ENCODE measurements at regions not wholly inside any gene's neighbourhood (a gene's known extent, or its start where the extent isn't known, plus 50 kb on each side); places are given as distances from the start of the nearest gene placed in this dataset.

GRCh38 chr13:87868731-87869130, 197.6 kb downstream of the SLITRK5 start:
- TF ChIP-seq CTCF (IDR thresholded peaks at IDR 0.05; ENCODE audit: insufficient read depth, low read length) (no peak), SPI1 (IDR thresholded peaks at IDR 0.05; ENCODE audit: borderline replicate concordance, low read depth) (no peak), REST (IDR thresholded peaks at IDR 0.05; ENCODE audit: insufficient replicate concordance, low read depth) (no peak), GABPA (IDR thresholded peaks at IDR 0.05; ENCODE audit: low read depth) (no peak), POLR2AphosphoS5 (IDR thresholded peaks at IDR 0.05; ENCODE audit: low read depth) (no peak)
- H3K27ac ChIP-seq (replicated peaks), result no peak overlapping the region
- no peak for DNase-seq (ENCODE audit: low read depth in 1 of 2, low spot score in 1 of 2)
- no peaks in the 10 kb centered on the region for H3K27me3 ChIP-seq (ENCODE audit: insufficient read depth, poor library complexity, severe bottlenecking)
- H3K4me3 ChIP-seq (replicated peaks; ENCODE audit: insufficient read depth, low read length), result no peak overlapping the region

GRCh38 chr13:87872813-87873212, 201.6 kb downstream of the SLITRK5 start:
- Histone ChIP-seq H3K27ac (replicated peaks) (no peak overlapping the region), H3K4me3 (replicated peaks; ENCODE audit: insufficient read depth, low read length) (no peak overlapping the region), H3K27me3 (ENCODE audit: insufficient read depth, poor library complexity, severe bottlenecking) (no peaks in the 10 kb centered on the region)
- TF ChIP-seq CTCF (IDR thresholded peaks at IDR 0.05; ENCODE audit: insufficient read depth, low read length) (no peak), SPI1 (IDR thresholded peaks at IDR 0.05; ENCODE audit: borderline replicate concordance, low read depth) (no peak), POLR2AphosphoS5 (IDR thresholded peaks at IDR 0.05; ENCODE audit: low read depth) (no peak), GABPA (IDR thresholded peaks at IDR 0.05; ENCODE audit: low read depth) (no peak), REST (IDR thresholded peaks at IDR 0.05; ENCODE audit: insufficient replicate concordance, low read depth) (no peak)
- no peak for DNase-seq (ENCODE audit: low read depth in 1 of 2, low spot score in 1 of 2)

GRCh38 chr13:87877477-87877876, 206.3 kb downstream of the SLITRK5 start:
- Histone ChIP-seq H3K4me3 (replicated peaks; ENCODE audit: insufficient read depth, low read length) (no peak overlapping the region), H3K27ac (replicated peaks) (no peak overlapping the region), H3K27me3 (ENCODE audit: insufficient read depth, poor library complexity, severe bottlenecking) (no peaks in the 10 kb centered on the region)
- no peak for DNase-seq (ENCODE audit: low read depth in 1 of 2, low spot score in 1 of 2)
- TF ChIP-seq SPI1 (IDR thresholded peaks at IDR 0.05; ENCODE audit: borderline replicate concordance, low read depth) (no peak), CTCF (IDR thresholded peaks at IDR 0.05; ENCODE audit: insufficient read depth, low read length) (no peak), REST (IDR thresholded peaks at IDR 0.05; ENCODE audit: insufficient replicate concordance, low read depth) (no peak), GABPA (IDR thresholded peaks at IDR 0.05; ENCODE audit: low read depth) (no peak), POLR2AphosphoS5 (IDR thresholded peaks at IDR 0.05; ENCODE audit: low read depth) (no peak)
